Loucy (cell line): ENCODE measurements at regions not wholly inside any gene's neighbourhood (a gene's known extent, or its start where the extent isn't known, plus 50 kb on each side); places are given as distances from the start of the nearest gene placed in this dataset.

Experiments used
- EZH2phosphoT487 ChIP-seq: fragments of 200-600 bp; IDR thresholded peaks from 2 replicates; pipeline ENCODE4 v1.6.1; 2018; ENCODE audit warnings: antibody characterized with exemption, mild to moderate bottlenecking, moderate library complexity, borderline replicate concordance
- TF ChIP-seq, protein P1 (sequence below): fragments of 200-600 bp; sonication (generic); conservative IDR thresholded peaks from 2 replicates; pipeline ENCODE4 v1.5.1; 2014; ENCODE audit warnings: mild to moderate bottlenecking, antibody characterized with exemption, low read length

DNA sequence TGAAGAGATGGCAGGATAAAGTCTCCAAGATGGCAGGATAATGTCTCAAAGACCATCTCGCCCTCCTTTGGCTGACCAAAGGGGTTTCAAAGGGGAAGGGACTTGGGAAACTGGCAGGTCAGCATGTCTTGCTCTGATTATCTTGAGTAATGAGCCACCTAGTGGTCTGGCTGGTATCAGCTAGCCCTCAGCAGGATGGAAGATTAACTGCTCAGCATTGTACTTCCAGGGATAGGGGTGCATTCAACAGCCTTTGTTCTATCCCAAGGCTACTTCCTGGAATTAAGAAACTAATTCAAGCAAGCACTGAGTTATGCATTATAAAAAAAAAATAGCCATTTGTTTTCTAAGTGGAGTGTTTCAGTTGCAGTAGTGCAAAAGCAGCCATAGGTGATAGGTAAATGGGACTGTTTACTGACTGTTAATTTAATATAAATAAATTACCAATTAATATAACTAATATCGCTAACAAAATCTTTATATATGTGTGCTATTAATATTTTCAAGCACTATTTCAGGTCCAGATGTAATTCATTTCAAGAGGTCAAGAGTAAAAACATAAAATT lies 555.5 kb downstream of the CDH9 start:
- TF ChIP-seq, protein P1, sequence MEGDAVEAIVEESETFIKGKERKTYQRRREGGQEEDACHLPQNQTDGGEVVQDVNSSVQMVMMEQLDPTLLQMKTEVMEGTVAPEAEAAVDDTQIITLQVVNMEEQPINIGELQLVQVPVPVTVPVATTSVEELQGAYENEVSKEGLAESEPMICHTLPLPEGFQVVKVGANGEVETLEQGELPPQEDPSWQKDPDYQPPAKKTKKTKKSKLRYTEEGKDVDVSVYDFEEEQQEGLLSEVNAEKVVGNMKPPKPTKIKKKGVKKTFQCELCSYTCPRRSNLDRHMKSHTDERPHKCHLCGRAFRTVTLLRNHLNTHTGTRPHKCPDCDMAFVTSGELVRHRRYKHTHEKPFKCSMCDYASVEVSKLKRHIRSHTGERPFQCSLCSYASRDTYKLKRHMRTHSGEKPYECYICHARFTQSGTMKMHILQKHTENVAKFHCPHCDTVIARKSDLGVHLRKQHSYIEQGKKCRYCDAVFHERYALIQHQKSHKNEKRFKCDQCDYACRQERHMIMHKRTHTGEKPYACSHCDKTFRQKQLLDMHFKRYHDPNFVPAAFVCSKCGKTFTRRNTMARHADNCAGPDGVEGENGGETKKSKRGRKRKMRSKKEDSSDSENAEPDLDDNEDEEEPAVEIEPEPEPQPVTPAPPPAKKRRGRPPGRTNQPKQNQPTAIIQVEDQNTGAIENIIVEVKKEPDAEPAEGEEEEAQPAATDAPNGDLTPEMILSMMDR = peak; percentile 63
- TF ChIP-seq EZH2phosphoT487 = no peak
